ENCODE measurements at regions not wholly inside any gene's neighbourhood (a gene's known extent, or its start where the extent isn't known, plus 50 kb on each side); places are given as distances from the start of the nearest gene placed in this dataset.
A peak's percentile ranks its signal among the peaks of the same experiment; 100 is the strongest.

DNA sequence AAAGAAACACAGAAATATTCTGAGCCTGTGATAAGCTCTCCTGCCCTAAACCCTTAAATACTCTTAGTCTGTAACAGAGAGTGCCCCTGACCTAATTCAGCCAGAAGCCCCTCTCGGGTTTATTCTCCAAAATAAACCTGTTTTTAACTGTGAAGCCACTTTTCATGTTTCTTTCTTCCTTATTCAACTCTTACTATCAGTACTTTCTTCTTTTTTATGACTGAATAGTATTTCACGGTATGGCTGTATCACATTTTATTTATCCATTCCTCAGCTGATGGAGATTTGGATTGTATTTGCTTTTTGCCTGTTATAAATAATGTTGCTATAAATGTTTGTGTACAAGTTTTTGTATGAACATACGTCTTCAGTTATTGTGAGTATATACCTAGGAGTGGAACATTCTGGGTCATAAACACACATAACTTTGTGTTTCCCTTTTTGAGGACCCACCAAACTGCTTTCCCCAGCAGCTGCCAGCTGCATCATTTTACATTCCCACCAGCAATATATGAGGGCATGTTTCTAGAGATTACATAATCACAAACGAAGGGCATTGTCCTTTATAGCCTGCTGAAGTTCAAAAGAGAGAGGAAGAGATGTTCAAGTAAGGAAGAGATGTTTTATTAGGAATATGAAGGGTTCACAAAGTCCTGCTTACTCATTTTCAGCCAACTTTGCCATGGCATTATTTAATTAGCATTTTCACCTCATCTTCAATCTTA, 199.4 kb upstream of the NUDT4 start:
- Histone ChIP-seq H3K4ac (ENCODE audit: low read depth, low read length) (0 out of 2 replicates have a peak overlapping the region, but pooled peaks have one; percentile 6), H4K91ac (ENCODE audit: insufficient read depth, low read depth, low read length) (no peak overlapping the region), H2BK120ac (ENCODE audit: low read depth, low read length) (0 out of 2 replicates have a peak overlapping the region, but pooled peaks have one; percentile 87), H2AFZ (replicated peaks; ENCODE audit: low read length, poor library complexity) (no peak overlapping the region), H3K18ac (ENCODE audit: low read depth, low read length) (no peak overlapping the region), H4K5ac (ENCODE audit: low read depth, low read length) (no peak overlapping the region), H3K79me1 (ENCODE audit: low read depth in 1 of 2, low read length in 2 of 2) (0 out of 4 replicates have a peak, but pooled peaks cover 0 to 4% of the 10 kb centered on the region in 2 experiments), H2BK15ac (ENCODE audit: low read depth, low read length) (no peak overlapping the region), H3K27ac (ENCODE audit: insufficient read depth, low read length) (no peak overlapping the region), H3K14ac (replicated peaks; ENCODE audit: low read depth, low read length) (no peak overlapping the region), H4K20me1 (ENCODE audit: insufficient read depth, low read length) (no peaks in the 10 kb centered on the region), H3K56ac (ENCODE audit: extremely low read depth, insufficient read depth, low read length) (no peak overlapping the region), H2BK20ac (ENCODE audit: low read depth, low read length) (no peak overlapping the region), H2BK5ac (ENCODE audit: low read depth, low read length, poor library complexity, severe bottlenecking) (no peak overlapping the region), H3K23ac (ENCODE audit: low read depth, low read length) (no peak overlapping the region), H3K9me1 (ENCODE audit: insufficient read depth, low read length) (peaks cover 6% of the 10 kb centered on the region), H3K36me3 (ENCODE audit: control insufficient read depth, insufficient read depth, low read length) (no peaks in the 10 kb centered on the region), H2AK9ac (replicated peaks; ENCODE audit: low read depth, low read length, poor library complexity) (no peak overlapping the region), H3K4me2 (ENCODE audit: low read depth, low read length) (no peak overlapping the region), H3K9me3 (ENCODE audit: control insufficient read depth, insufficient read depth, low read length) (no peaks in the 10 kb centered on the region), H3K4me3 (ENCODE audit: insufficient read depth, low read depth, low read length) (no peak overlapping the region), H3K4me1 (ENCODE audit: control insufficient read depth, insufficient read depth, low read length) (peaks cover 22% of the 10 kb centered on the region), H2AK5ac (ENCODE audit: low read depth, low read length) (no peak overlapping the region), H3K27me3 (ENCODE audit: control insufficient read depth, insufficient read depth, low read length) (no peaks in the 10 kb centered on the region), H4K8ac (ENCODE audit: low read depth in 2 of 2, low read length in 2 of 2) (no peak overlapping the region), H3K9ac (ENCODE audit: low read depth, low read length) (no peak overlapping the region)
- BruUV-seq (replicated peaks) = no TSS peak
- dilution Hi-C loops (cut with HindIII; ENCODE audit: low sequenced_read_pairs, unreplicated experiment) = no loop called here
- in situ Hi-C loops (cut with MboI; ENCODE audit: low sequenced_read_pairs) = no loop called here
- no peak for DNase-seq
- intact Hi-C loops (cut with micrococcal nuclease) = loop anchor here (5.0 kb wide), 1 partner anchor 199 kb away; the partner anchor contains the start of gene NUDT4
- WGBS, 2 experiments (ENCODE audit: extremely low coverage in 2 of 2, insufficient read length in 1 of 2) = no CpG with 5 or more reads among the region's 4 CpGs
- ATAC-seq (ENCODE audit: low read depth) = no peak
- TF ChIP-seq CTCF (conservative IDR thresholded peaks at IDR 0.05; ENCODE audit: low read depth, low read length) (no peak), RFX5 (IDR thresholded peaks at IDR 0.05; ENCODE audit: low read depth, low read length) (no peak), RAD21 (IDR thresholded peaks at IDR 0.05; ENCODE audit: low read length) (no peak), POLR2A (IDR thresholded peaks at IDR 0.05; ENCODE audit: low read depth, low read length) (no peak)
- ChIA-PET POLR2A (ENCODE audit: unreplicated experiment) (interaction anchor here (0.6 kb wide), 1 partner anchor 8 kb away, joined by 3 read pairs; no protein-coding TSS in a partner anchor), CTCF (no interaction called here)

All from IMR-90 (cell line).